WTC11 (cell line): ENCODE measurements at regions not wholly inside any gene's neighbourhood (a gene's known extent, or its start where the extent isn't known, plus 50 kb on each side); places are given as distances from the start of the nearest gene placed in this dataset.

Experiments
- ATAC-seq: fragments of 200-7000 bp; cut with Tn5 transposase; 2 replicates; pipeline ENCODE4 v1.10.0; 2021; ENCODE audit warnings: mild to moderate bottlenecking, moderate library complexity
- CTCF ChIA-PET: fragments of 300-600 bp; sonication (Branson Sonifier 250); formaldehyde crosslinking; loops from one replicate; lab custom pipeline; 2021; ENCODE audit warnings: antibody characterized with exemption; lab: Charles Lee
- POLR2A ChIA-PET: fragments of 350-600 bp; sonication (Branson Sonifier 250); formaldehyde crosslinking; loops from one replicate; lab custom pipeline; 2021; ENCODE audit warnings: antibody characterized with exemption; lab: Charles Lee
- DNase-seq: peaks from one replicate; pipeline ENCODE4 v3.0.0; 2021; ENCODE audit warnings: low spot score
- H3K27ac Mint-ChIP-seq: 2 replicates; pipeline ENCODE4 v1.8.0; 2021; ENCODE audit warnings: mixed read lengths
- H3K27me3 Mint-ChIP-seq: 2 replicates; pipeline ENCODE4 v1.8.0; 2021; ENCODE audit warnings: low read depth, mild to moderate bottlenecking, moderate library complexity, mixed read lengths
- H3K36me3 Mint-ChIP-seq: 2 replicates; pipeline ENCODE4 v1.8.0; 2021; ENCODE audit warnings: mixed read lengths
- H3K4me1 Mint-ChIP-seq: 2 replicates; pipeline ENCODE4 v1.8.0; 2022; ENCODE audit warnings: mixed read lengths
- H3K4me3 Mint-ChIP-seq: 2 replicates; pipeline ENCODE4 v1.8.0; 2021; ENCODE audit warnings: mild to moderate bottlenecking, moderate library complexity, mixed read lengths
- H3K9me3 Mint-ChIP-seq: 2 replicates; pipeline ENCODE4 v1.8.0; 2021; ENCODE audit warnings: mixed read lengths
- CBFB ChIP-seq: sonication (generic); formaldehyde crosslinking; IDR thresholded peaks from 2 replicates; pipeline ENCODE4 v1.8.1; 2022; ENCODE audit warnings: mild to moderate bottlenecking, low read depth, missing genetic modification reagents
- ETV6 ChIP-seq: sonication (generic); formaldehyde crosslinking; IDR thresholded peaks from 2 replicates; pipeline ENCODE4 v1.8.1; 2022; ENCODE audit warnings: mild to moderate bottlenecking, missing genetic modification reagents
- FOXK1 ChIP-seq: sonication (generic); formaldehyde crosslinking; IDR thresholded peaks from 2 replicates; pipeline ENCODE4 v1.8.0; 2022; ENCODE audit warnings: mild to moderate bottlenecking, moderate library complexity, missing genetic modification reagents
- GTF2I ChIP-seq: fragments of 250-450 bp; sonication (Bioruptor Pico); conservative IDR thresholded peaks from 2 replicates; pipeline ENCODE4 v1.4.0; 2021; ENCODE audit warnings: mild to moderate bottlenecking
- MXD4 ChIP-seq: fragments of 250-450 bp; sonication (Bioruptor Pico); IDR thresholded peaks from 2 replicates; pipeline ENCODE4 v1.8.0; 2021; ENCODE audit warnings: mild to moderate bottlenecking, moderate library complexity, borderline replicate concordance
- NR2C2 ChIP-seq: sonication (generic); formaldehyde crosslinking; IDR thresholded peaks from 2 replicates; pipeline ENCODE4 v1.8.0; 2022; ENCODE audit warnings: mild to moderate bottlenecking, missing genetic modification reagents
- RELA ChIP-seq: sonication (generic); formaldehyde crosslinking; IDR thresholded peaks from 2 replicates; pipeline ENCODE4 v1.8.1; 2022; ENCODE audit warnings: missing genetic modification reagents, mild to moderate bottlenecking, borderline replicate concordance
- RORB ChIP-seq: fragments of 250-450 bp; sonication (Bioruptor Pico); IDR thresholded peaks from 2 replicates; pipeline ENCODE4 v1.9.0; 2021; ENCODE audit warnings: mild to moderate bottlenecking
- SMAD3 ChIP-seq: sonication (generic); formaldehyde crosslinking; IDR thresholded peaks from 2 replicates; pipeline ENCODE4 v1.8.0; 2022; ENCODE audit warnings: missing genetic modification reagents, mild to moderate bottlenecking, borderline replicate concordance
- SOX15 ChIP-seq: fragments of 250-450 bp; sonication (Bioruptor Pico); IDR thresholded peaks from 2 replicates; pipeline ENCODE4 v1.9.0; 2021; ENCODE audit warnings: mild to moderate bottlenecking
- TP53 ChIP-seq: sonication (generic); formaldehyde crosslinking; IDR thresholded peaks from 2 replicates; pipeline ENCODE4 v1.8.1; 2023; ENCODE audit warnings: mild to moderate bottlenecking, missing genetic modification reagents
- ZNF263 ChIP-seq: sonication (generic); formaldehyde crosslinking; IDR thresholded peaks from 2 replicates; pipeline ENCODE4 v1.8.1; 2022; ENCODE audit warnings: low read depth, mild to moderate bottlenecking, moderate library complexity, missing genetic modification reagents
- TF ChIP-seq, protein P1 (sequence below): sonication (generic); formaldehyde crosslinking; IDR thresholded peaks from 2 replicates; pipeline ENCODE4 v1.8.1; 2023; ENCODE audit warnings: mild to moderate bottlenecking, missing genetic modification reagents, moderate library complexity
- TF ChIP-seq, protein P2 (sequence below): sonication (generic); formaldehyde crosslinking; IDR thresholded peaks from 2 replicates; pipeline ENCODE4 v1.8.0; 2022; ENCODE audit warnings: mild to moderate bottlenecking, missing genetic modification reagents
- TF ChIP-seq, protein P3 (sequence below): sonication (generic); formaldehyde crosslinking; IDR thresholded peaks from 2 replicates; pipeline ENCODE4 v1.8.1; 2022; ENCODE audit warnings: low read depth, mild to moderate bottlenecking, moderate library complexity, missing genetic modification reagents, borderline replicate concordance
- TF ChIP-seq, protein P4 (sequence below): sonication (generic); formaldehyde crosslinking; IDR thresholded peaks from 2 replicates; pipeline ENCODE4 v1.8.0; 2022; ENCODE audit warnings: mild to moderate bottlenecking, missing genetic modification reagents
- TF ChIP-seq, protein P5 (sequence below): sonication (generic); formaldehyde crosslinking; IDR thresholded peaks from 2 replicates; pipeline ENCODE4 v1.8.1; 2022; ENCODE audit warnings: mild to moderate bottlenecking, moderate library complexity, missing genetic modification reagents
- TF ChIP-seq, protein P6 (sequence below): fragments of 200-600 bp; IDR thresholded peaks from 2 replicates; pipeline ENCODE4 v1.8.0; 2022; ENCODE audit warnings: antibody characterized with exemption
- TF ChIP-seq, protein P7 (sequence below): sonication (generic); formaldehyde crosslinking; conservative IDR thresholded peaks from 2 replicates; pipeline ENCODE4 v1.8.1; 2022; ENCODE audit warnings: mild to moderate bottlenecking, missing genetic modification reagents
- TF ChIP-seq, protein P8 (sequence below): fragments of 250-450 bp; sonication (Bioruptor Pico); IDR thresholded peaks from 2 replicates; pipeline ENCODE4 v1.8.0; 2021; ENCODE audit warnings: mild to moderate bottlenecking
- TF ChIP-seq, protein P9 (sequence below): sonication (generic); formaldehyde crosslinking; IDR thresholded peaks from 2 replicates; pipeline ENCODE4 v1.8.0; 2022; ENCODE audit warnings: missing genetic modification reagents

DNA sequence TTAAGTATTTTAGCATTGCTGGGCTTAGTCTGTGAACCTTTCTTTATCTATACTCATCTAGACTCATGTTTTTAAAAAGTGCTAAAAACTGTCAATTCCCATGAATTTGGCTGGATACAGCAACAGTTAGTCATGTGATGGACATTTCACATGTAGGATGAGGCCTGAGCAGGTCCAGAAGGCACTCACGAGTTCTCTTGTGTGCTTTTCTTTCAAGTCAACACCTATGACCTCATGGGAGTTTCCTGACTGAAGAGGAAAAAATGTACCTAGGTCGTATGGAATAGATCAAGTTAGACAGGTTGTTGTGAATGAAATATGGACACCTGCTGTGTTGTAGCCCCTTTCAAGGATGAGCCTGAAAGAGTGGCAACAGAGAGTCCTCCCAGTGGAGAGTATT is 394.2 kb downstream of the DUSP10 start:
- Mint-ChIP-seq H3K36me3 (no peaks in the 10 kb centered on the region), H3K4me1 (no peaks in the 10 kb centered on the region), H3K9me3 (no peaks in the 10 kb centered on the region), H3K4me3 (no peak overlapping the region), H3K27me3 (no peaks in the 10 kb centered on the region), H3K27ac (no peak overlapping the region)
- ATAC-seq (no peak), DNase-seq (no peak)
- ChIA-PET CTCF (no interaction called here), POLR2A (no interaction called here)
- TF ChIP-seq, protein P1, sequence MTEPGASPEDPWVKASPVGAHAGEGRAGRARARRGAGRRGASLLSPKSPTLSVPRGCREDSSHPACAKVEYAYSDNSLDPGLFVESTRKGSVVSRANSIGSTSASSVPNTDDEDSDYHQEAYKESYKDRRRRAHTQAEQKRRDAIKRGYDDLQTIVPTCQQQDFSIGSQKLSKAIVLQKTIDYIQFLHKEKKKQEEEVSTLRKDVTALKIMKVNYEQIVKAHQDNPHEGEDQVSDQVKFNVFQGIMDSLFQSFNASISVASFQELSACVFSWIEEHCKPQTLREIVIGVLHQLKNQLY: no peak
- TF ChIP-seq TP53 (no peak), ETV6 (CRISPR knock-in tag) (no peak), CBFB (CRISPR knock-in tag) (no peak), RELA (CRISPR knock-in tag) (no peak), ZNF263 (CRISPR knock-in tag) (no peak)
- TF ChIP-seq, protein P2, sequence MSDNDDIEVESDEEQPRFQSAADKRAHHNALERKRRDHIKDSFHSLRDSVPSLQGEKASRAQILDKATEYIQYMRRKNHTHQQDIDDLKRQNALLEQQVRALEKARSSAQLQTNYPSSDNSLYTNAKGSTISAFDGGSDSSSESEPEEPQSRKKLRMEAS (CRISPR knock-in tag): no peak
- TF ChIP-seq, protein P3, sequence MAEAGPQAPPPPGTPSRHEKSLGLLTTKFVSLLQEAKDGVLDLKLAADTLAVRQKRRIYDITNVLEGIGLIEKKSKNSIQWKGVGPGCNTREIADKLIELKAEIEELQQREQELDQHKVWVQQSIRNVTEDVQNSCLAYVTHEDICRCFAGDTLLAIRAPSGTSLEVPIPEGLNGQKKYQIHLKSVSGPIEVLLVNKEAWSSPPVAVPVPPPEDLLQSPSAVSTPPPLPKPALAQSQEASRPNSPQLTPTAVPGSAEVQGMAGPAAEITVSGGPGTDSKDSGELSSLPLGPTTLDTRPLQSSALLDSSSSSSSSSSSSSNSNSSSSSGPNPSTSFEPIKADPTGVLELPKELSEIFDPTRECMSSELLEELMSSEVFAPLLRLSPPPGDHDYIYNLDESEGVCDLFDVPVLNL: no peak
- TF ChIP-seq, protein P4, sequence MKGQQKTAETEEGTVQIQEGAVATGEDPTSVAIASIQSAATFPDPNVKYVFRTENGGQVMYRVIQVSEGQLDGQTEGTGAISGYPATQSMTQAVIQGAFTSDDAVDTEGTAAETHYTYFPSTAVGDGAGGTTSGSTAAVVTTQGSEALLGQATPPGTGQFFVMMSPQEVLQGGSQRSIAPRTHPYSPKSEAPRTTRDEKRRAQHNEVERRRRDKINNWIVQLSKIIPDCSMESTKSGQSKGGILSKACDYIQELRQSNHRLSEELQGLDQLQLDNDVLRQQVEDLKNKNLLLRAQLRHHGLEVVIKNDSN (CRISPR knock-in tag): no peak
- TF ChIP-seq, protein P5, sequence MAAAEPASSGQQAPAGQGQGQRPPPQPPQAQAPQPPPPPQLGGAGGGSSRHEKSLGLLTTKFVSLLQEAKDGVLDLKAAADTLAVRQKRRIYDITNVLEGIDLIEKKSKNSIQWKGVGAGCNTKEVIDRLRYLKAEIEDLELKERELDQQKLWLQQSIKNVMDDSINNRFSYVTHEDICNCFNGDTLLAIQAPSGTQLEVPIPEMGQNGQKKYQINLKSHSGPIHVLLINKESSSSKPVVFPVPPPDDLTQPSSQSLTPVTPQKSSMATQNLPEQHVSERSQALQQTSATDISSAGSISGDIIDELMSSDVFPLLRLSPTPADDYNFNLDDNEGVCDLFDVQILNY (CRISPR knock-in tag): no peak
- TF ChIP-seq, protein P6, sequence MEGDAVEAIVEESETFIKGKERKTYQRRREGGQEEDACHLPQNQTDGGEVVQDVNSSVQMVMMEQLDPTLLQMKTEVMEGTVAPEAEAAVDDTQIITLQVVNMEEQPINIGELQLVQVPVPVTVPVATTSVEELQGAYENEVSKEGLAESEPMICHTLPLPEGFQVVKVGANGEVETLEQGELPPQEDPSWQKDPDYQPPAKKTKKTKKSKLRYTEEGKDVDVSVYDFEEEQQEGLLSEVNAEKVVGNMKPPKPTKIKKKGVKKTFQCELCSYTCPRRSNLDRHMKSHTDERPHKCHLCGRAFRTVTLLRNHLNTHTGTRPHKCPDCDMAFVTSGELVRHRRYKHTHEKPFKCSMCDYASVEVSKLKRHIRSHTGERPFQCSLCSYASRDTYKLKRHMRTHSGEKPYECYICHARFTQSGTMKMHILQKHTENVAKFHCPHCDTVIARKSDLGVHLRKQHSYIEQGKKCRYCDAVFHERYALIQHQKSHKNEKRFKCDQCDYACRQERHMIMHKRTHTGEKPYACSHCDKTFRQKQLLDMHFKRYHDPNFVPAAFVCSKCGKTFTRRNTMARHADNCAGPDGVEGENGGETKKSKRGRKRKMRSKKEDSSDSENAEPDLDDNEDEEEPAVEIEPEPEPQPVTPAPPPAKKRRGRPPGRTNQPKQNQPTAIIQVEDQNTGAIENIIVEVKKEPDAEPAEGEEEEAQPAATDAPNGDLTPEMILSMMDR: no peak
- TF ChIP-seq, protein P7, sequence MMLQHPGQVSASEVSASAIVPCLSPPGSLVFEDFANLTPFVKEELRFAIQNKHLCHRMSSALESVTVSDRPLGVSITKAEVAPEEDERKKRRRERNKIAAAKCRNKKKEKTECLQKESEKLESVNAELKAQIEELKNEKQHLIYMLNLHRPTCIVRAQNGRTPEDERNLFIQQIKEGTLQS (CRISPR knock-in tag): no peak

DNA sequence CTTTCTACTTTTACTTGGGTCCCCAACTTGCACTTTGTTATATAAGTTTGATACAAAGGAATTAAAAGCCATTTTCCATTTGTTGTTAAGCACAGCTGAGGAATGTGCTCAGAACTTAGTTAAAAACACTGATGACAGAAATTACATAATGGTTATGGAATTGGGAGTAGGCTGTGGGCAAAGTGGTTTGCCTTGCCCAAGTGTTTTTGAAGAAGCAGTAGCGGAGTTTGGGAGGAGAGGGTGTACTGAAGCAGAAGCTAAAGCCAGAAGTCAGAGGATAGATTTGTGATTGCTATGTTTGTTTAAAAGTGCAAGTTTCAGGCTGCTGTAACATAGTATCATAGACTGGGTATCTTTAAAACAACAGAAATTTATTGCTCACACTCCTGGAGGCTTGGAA is 391.8 kb downstream of the DUSP10 start:
- DNase-seq (no peak), ATAC-seq (no peak)
- TF ChIP-seq, protein P8, sequence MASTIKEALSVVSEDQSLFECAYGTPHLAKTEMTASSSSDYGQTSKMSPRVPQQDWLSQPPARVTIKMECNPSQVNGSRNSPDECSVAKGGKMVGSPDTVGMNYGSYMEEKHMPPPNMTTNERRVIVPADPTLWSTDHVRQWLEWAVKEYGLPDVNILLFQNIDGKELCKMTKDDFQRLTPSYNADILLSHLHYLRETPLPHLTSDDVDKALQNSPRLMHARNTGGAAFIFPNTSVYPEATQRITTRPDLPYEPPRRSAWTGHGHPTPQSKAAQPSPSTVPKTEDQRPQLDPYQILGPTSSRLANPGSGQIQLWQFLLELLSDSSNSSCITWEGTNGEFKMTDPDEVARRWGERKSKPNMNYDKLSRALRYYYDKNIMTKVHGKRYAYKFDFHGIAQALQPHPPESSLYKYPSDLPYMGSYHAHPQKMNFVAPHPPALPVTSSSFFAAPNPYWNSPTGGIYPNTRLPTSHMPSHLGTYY (CRISPR knock-in tag): no peak
- TF ChIP-seq SOX15 (CRISPR knock-in tag) (no peak), CBFB (CRISPR knock-in tag) (no peak), ZNF263 (CRISPR knock-in tag) (no peak), ETV6 (CRISPR knock-in tag) (no peak), GTF2I (CRISPR knock-in tag) (no peak), TP53 (no peak), NR2C2 (CRISPR knock-in tag) (no peak), RORB (CRISPR knock-in tag) (no peak), SMAD3 (CRISPR knock-in tag) (no peak), FOXK1 (CRISPR knock-in tag) (no peak), MXD4 (CRISPR knock-in tag) (no peak)
- TF ChIP-seq, protein P9, sequence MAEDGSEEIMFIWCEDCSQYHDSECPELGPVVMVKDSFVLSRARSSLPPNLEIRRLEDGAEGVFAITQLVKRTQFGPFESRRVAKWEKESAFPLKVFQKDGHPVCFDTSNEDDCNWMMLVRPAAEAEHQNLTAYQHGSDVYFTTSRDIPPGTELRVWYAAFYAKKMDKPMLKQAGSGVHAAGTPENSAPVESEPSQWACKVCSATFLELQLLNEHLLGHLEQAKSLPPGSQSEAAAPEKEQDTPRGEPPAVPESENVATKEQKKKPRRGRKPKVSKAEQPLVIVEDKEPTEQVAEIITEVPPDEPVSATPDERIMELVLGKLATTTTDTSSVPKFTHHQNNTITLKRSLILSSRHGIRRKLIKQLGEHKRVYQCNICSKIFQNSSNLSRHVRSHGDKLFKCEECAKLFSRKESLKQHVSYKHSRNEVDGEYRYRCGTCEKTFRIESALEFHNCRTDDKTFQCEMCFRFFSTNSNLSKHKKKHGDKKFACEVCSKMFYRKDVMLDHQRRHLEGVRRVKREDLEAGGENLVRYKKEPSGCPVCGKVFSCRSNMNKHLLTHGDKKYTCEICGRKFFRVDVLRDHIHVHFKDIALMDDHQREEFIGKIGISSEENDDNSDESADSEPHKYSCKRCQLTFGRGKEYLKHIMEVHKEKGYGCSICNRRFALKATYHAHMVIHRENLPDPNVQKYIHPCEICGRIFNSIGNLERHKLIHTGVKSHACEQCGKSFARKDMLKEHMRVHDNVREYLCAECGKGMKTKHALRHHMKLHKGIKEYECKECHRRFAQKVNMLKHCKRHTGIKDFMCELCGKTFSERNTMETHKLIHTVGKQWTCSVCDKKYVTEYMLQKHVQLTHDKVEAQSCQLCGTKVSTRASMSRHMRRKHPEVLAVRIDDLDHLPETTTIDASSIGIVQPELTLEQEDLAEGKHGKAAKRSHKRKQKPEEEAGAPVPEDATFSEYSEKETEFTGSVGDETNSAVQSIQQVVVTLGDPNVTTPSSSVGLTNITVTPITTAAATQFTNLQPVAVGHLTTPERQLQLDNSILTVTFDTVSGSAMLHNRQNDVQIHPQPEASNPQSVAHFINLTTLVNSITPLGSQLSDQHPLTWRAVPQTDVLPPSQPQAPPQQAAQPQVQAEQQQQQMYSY (CRISPR knock-in tag): no peak
- Mint-ChIP-seq H3K27ac (no peak overlapping the region), H3K9me3 (0 out of 2 replicates have a peak, but pooled peaks cover 10% of the 10 kb centered on the region), H3K27me3 (no peaks in the 10 kb centered on the region), H3K4me1 (no peaks in the 10 kb centered on the region), H3K4me3 (no peak overlapping the region), H3K36me3 (no peaks in the 10 kb centered on the region)
- ChIA-PET POLR2A (no interaction called here), CTCF (no interaction called here)
